Choroid plexus epithelial cell (primary cell): ENCODE measurements at regions not wholly inside any gene's neighbourhood (a gene's known extent, or its start where the extent isn't known, plus 50 kb on each side); places are given as distances from the start of the nearest gene placed in this dataset.

Experiments used
- DNase-seq: peaks from one replicate; pipeline ENCODE4 v3.0.0-alpha.2; 2010; ENCODE audit warnings: low read depth
- H3K4me3 ChIP-seq: 2 replicates; pipeline ENCODE4 v1.5.1; 2011; ENCODE audit warnings: low read depth, mild to moderate bottlenecking, control low read depth, low read length, moderate library complexity
- CTCF ChIP-seq: conservative IDR thresholded peaks from 2 replicates; pipeline ENCODE4 v1.5.1; 2011; ENCODE audit warnings: low read depth, mild to moderate bottlenecking, control low read depth, inconsistent platforms, low read length, moderate library complexity

- no peak for TF ChIP-seq CTCF
Observed at GRCh38 chr5:74464512-74465209, 175.9 kb downstream of the ENC1 start.

GRCh38 chr5:74462356-74462755 lies 178.2 kb downstream of the ENC1 start:
- no peak for DNase-seq
- no peak for TF ChIP-seq CTCF
- no peak overlapping the region for H3K4me3 ChIP-seq

More at GRCh38 chr5:74464512-74465209, 175.9 kb downstream of the ENC1 start:
- DNase-seq = peak; percentile 40
- no peak overlapping the region for H3K4me3 ChIP-seq

- no peak for DNase-seq
- TF ChIP-seq CTCF = no peak
- H3K4me3 ChIP-seq = no peak overlapping the region
Observed at GRCh38 chr5:74461251-74461650, 179.3 kb downstream of the ENC1 start.

- no peak for DNase-seq
- no peak overlapping the region for H3K4me3 ChIP-seq
- TF ChIP-seq CTCF = no peak
Observed at GRCh38 chr5:74460694-74461093, 179.8 kb downstream of the ENC1 start.

GRCh38 chr5:74459984-74460383 lies 180.5 kb downstream of the ENC1 start:
- no peak for TF ChIP-seq CTCF

GRCh38 chr5:74457876-74458275 lies 182.7 kb downstream of the ENC1 start:
- TF ChIP-seq CTCF = no peak
- DNase-seq = no peak
- H3K4me3 ChIP-seq = no peak overlapping the region

More at GRCh38 chr5:74459984-74460383, 180.5 kb downstream of the ENC1 start:
- DNase-seq = no peak
- H3K4me3 ChIP-seq = no peak overlapping the region

GRCh38 chr5:74454263-74455030 lies 186.1 kb downstream of the ENC1 start:
- no peak overlapping the region for H3K4me3 ChIP-seq
- no peak for TF ChIP-seq CTCF
- DNase-seq = no peak
